Stimulated activated CD8-positive, alpha-beta memory T cell treated with anti-CD3 and anti-CD28 coated beads, Interleukin-15, amount 100 ng/mL, for 4 hours (primary cell): ENCODE measurements at regions not wholly inside any gene's neighbourhood (a gene's known extent, or its start where the extent isn't known, plus 50 kb on each side); places are given as distances from the start of the nearest gene placed in this dataset.

Source experiments
- DNase-seq, 2 donors: peaks; one replicate each; pipeline ENCODE4 v3.0.0-alpha.2; 2020; ENCODE audit warnings: low read depth in 2 of 2

GRCh38 chr10:10878963-10879362 lies 138.7 kb upstream of the CELF2 start:
- no peak for DNase-seq

GRCh38 chr10:10881117-10881813 lies 136.4 kb upstream of the CELF2 start:
- DNase-seq: no peak

GRCh38 chr10:10883737-10884136 lies 133.9 kb upstream of the CELF2 start:
- DNase-seq: no peak

- DNase-seq: no peak
Observed at GRCh38 chr10:10886861-10887531, 130.7 kb upstream of the CELF2 start.

- no peak for DNase-seq
Observed at GRCh38 chr10:10891124-10892082, 126.3 kb upstream of the CELF2 start.

- DNase-seq: no peak
Observed at GRCh38 chr10:10892290-10892875, 125.3 kb upstream of the CELF2 start.

GRCh38 chr10:10897400-10897799 lies 120.3 kb upstream of the CELF2 start:
- DNase-seq: no peak

- DNase-seq: no peak
Observed at GRCh38 chr10:10901906-10902305, 115.8 kb upstream of the CELF2 start.

GRCh38 chr10:10902951-10903350 lies 114.7 kb upstream of the CELF2 start:
- DNase-seq: no peak

GRCh38 chr10:10903620-10904019 lies 114.1 kb upstream of the CELF2 start:
- DNase-seq: no peak

- DNase-seq: no peak
Observed at GRCh38 chr10:10910634-10911033, 107.0 kb upstream of the CELF2 start.

GRCh38 chr10:10911035-10911434 lies 106.6 kb upstream of the CELF2 start:
- no peak for DNase-seq

- no peak for DNase-seq
Observed at GRCh38 chr10:10911471-10911921, 106.2 kb upstream of the CELF2 start.

GRCh38 chr10:10914144-10914543 lies 103.5 kb upstream of the CELF2 start:
- DNase-seq: no peak

- no peak for DNase-seq
Observed at GRCh38 chr10:10915215-10915614, 102.5 kb upstream of the CELF2 start.

GRCh38 chr10:10917031-10917430 lies 100.6 kb upstream of the CELF2 start:
- DNase-seq: no peak

- no peak for DNase-seq
Observed at GRCh38 chr10:10919976-10920375, 97.7 kb upstream of the CELF2 start.

GRCh38 chr10:10921826-10922461 lies 95.7 kb upstream of the CELF2 start:
- DNase-seq: no peak

GRCh38 chr10:10923029-10923651 lies 94.5 kb upstream of the CELF2 start:
- DNase-seq: no peak

- DNase-seq: no peak
Observed at GRCh38 chr10:10925667-10926066, 92.0 kb upstream of the CELF2 start.

GRCh38 chr10:10927608-10928007 lies 90.1 kb upstream of the CELF2 start:
- DNase-seq: no peak
